Right ventricle myocardium superior (tissue), 1 donor: ENCODE measurements at regions not wholly inside any gene's neighbourhood (a gene's known extent, or its start where the extent isn't known, plus 50 kb on each side); places are given as distances from the start of the nearest gene placed in this dataset.
"Not testable (repeated sequence)": the region's sequence is repeated elsewhere in the genome, so short reads cannot be mapped to it uniquely, and the experiment has no call there.

Experiments used
- ATAC-seq: fragments of 200-7000 bp; cut with Tn5 transposase; one replicate; pipeline ENCODE4 v1.9.1; 2020; ENCODE audit warnings: mild to moderate bottlenecking; ENCODE audit not compliant: poor library complexity
- DNase-seq: peaks from one replicate; pipeline ENCODE4 v3.0.0-alpha.2; 2020
- intact Hi-C: fragments of 100-400 bp; cut with DNase I; formaldehyde crosslinking; loops from one replicate; pipeline ENCODE4 v1.11.2; 2022
- donor health status: DM: no; HTN: yes; CAD: no; lungs with severe emphysema.

- no peak for DNase-seq
- intact Hi-C loops = loop anchor here (10.0 kb wide), 1 partner anchor 106 kb away; no protein-coding TSS in a partner anchor
- ATAC-seq = no peak
These were observed 121.4 kb upstream of the NFIA start for GRCh38 chr1:60960891-60961461.

GRCh38 chr1:60959701-60960100 lies 122.7 kb upstream of the NFIA start:
- intact Hi-C loops = loop anchor here (10.0 kb wide), 1 partner anchor 105 kb away; no protein-coding TSS in a partner anchor
- DNase-seq (no peak), ATAC-seq (no peak)

- intact Hi-C loops = no loop called here
- DNase-seq (no peak), ATAC-seq (no peak)
These were observed 124.4 kb upstream of the NFIA start for GRCh38 chr1:60958001-60958400.

- intact Hi-C loops = no loop called here
These were observed 125.8 kb upstream of the NFIA start for GRCh38 chr1:60956520-60956919.

GRCh38 chr1:60952612-60953111 lies 129.7 kb upstream of the NFIA start:
- no peak for ATAC-seq
- no peak for DNase-seq
- intact Hi-C loops = no loop called here

More at GRCh38 chr1:60956520-60956919, 125.8 kb upstream of the NFIA start:
- DNase-seq (no peak), ATAC-seq (no peak)

- DNase-seq = no peak
- ATAC-seq = peak; percentile 47
- intact Hi-C loops = no loop called here
These were observed 131.9 kb upstream of the NFIA start for GRCh38 chr1:60950224-60951063.

GRCh38 chr1:60949826-60950197 lies 132.5 kb upstream of the NFIA start:
- ATAC-seq (no peak), DNase-seq (no peak)
- intact Hi-C loops = no loop called here

GRCh38 chr1:60949154-60949825 lies 133.1 kb upstream of the NFIA start:
- DNase-seq (no peak), ATAC-seq (no peak)
- intact Hi-C loops = no loop called here

- intact Hi-C loops = no loop called here
- ATAC-seq (peak; percentile 88), DNase-seq (no peak)
These were observed 133.9 kb upstream of the NFIA start for GRCh38 chr1:60948486-60948885.

GRCh38 chr1:60947367-60947766 lies 135.0 kb upstream of the NFIA start:
- no peak for ATAC-seq
- intact Hi-C loops = no loop called here
- no peak for DNase-seq

GRCh38 chr1:60942896-60943638 lies 139.3 kb upstream of the NFIA start:
- DNase-seq (no peak), ATAC-seq (peak; percentile 81)
- intact Hi-C loops = no loop called here

GRCh38 chr1:60942291-60942690 lies 140.1 kb upstream of the NFIA start:
- DNase-seq (no peak), ATAC-seq (no peak)
- intact Hi-C loops = no loop called here

- DNase-seq, ATAC-seq, intact Hi-C loops: not testable (repeated sequence)
These were observed 141.7 kb upstream of the NFIA start for GRCh38 chr1:60940685-60941084.

- ATAC-seq (no peak), DNase-seq (no peak)
- intact Hi-C loops = no loop called here
These were observed 144.6 kb upstream of the NFIA start for GRCh38 chr1:60937720-60938119.

GRCh38 chr1:60936591-60937342 lies 145.6 kb upstream of the NFIA start:
- ATAC-seq = no peak
- intact Hi-C loops = no loop called here
- DNase-seq = no peak

- DNase-seq (no peak), ATAC-seq (peak; percentile 63)
- intact Hi-C loops = no loop called here
These were observed 146.2 kb upstream of the NFIA start for GRCh38 chr1:60936163-60936562.

- DNase-seq (no peak), ATAC-seq (no peak)
- intact Hi-C loops = no loop called here
These were observed 146.7 kb upstream of the NFIA start for GRCh38 chr1:60935599-60936110.

GRCh38 chr1:60930130-60930529 lies 152.2 kb upstream of the NFIA start:
- no peak for ATAC-seq

More at GRCh38 chr1:60930130-60930529, 152.2 kb upstream of the NFIA start:
- DNase-seq = no peak
- intact Hi-C loops = no loop called here
